NCI-H1436 (cell line): ENCODE measurements at regions not wholly inside any gene's neighbourhood (a gene's known extent, or its start where the extent isn't known, plus 50 kb on each side); places are given as distances from the start of the nearest gene placed in this dataset.

ENCODE experiments used
- DNase-seq: peaks from one replicate; lab custom pipeline; 2025; lab: John Stamatoyannopoulos, UW

GRCh38 chr3:13227315-13228165, 154.3 kb upstream of the IQSEC1 start:
- no peak for DNase-seq

- DNase-seq: no peak
These were observed 151.7 kb upstream of the IQSEC1 start for GRCh38 chr3:13224967-13225366.

GRCh38 chr3:13223574-13224237, 150.5 kb upstream of the IQSEC1 start:
- no peak for DNase-seq

GRCh38 chr3:13222891-13223573, 149.8 kb upstream of the IQSEC1 start:
- no peak for DNase-seq

- DNase-seq: no peak
These were observed 148.9 kb upstream of the IQSEC1 start for GRCh38 chr3:13222131-13222530.

- DNase-seq: no peak
These were observed 148.3 kb upstream of the IQSEC1 start for GRCh38 chr3:13221491-13222061.

- DNase-seq: no peak
These were observed 147.8 kb upstream of the IQSEC1 start for GRCh38 chr3:13220991-13221390.

GRCh38 chr3:13219902-13220296, 146.7 kb upstream of the IQSEC1 start:
- DNase-seq: no peak

- DNase-seq: no peak
These were observed 146.1 kb upstream of the IQSEC1 start for GRCh38 chr3:13219077-13219901.

- DNase-seq: no peak
These were observed 145.3 kb upstream of the IQSEC1 start for GRCh38 chr3:13218541-13218908.

GRCh38 chr3:13217736-13218540, 144.7 kb upstream of the IQSEC1 start:
- no peak for DNase-seq

GRCh38 chr3:13217253-13217652, 144.0 kb upstream of the IQSEC1 start:
- DNase-seq: no peak

- no peak for DNase-seq
These were observed 142.8 kb upstream of the IQSEC1 start for GRCh38 chr3:13215940-13216546.

GRCh38 chr3:13214847-13215472, 141.7 kb upstream of the IQSEC1 start:
- no peak for DNase-seq

- DNase-seq: no peak
These were observed 140.9 kb upstream of the IQSEC1 start for GRCh38 chr3:13213911-13214846.

GRCh38 chr3:13213490-13213889, 140.3 kb upstream of the IQSEC1 start:
- no peak for DNase-seq

- no peak for DNase-seq
These were observed 138.5 kb upstream of the IQSEC1 start for GRCh38 chr3:13211605-13212210.

GRCh38 chr3:13210221-13210975, 137.2 kb upstream of the IQSEC1 start:
- DNase-seq: no peak
